Midbrain (tissue), 1 donor: ENCODE measurements at regions not wholly inside any gene's neighbourhood (a gene's known extent, or its start where the extent isn't known, plus 50 kb on each side); places are given as distances from the start of the nearest gene placed in this dataset.

Source experiments
- DNase-seq: peaks from one replicate; lab custom pipeline; 2025; lab: John Stamatoyannopoulos, UW

DNA sequence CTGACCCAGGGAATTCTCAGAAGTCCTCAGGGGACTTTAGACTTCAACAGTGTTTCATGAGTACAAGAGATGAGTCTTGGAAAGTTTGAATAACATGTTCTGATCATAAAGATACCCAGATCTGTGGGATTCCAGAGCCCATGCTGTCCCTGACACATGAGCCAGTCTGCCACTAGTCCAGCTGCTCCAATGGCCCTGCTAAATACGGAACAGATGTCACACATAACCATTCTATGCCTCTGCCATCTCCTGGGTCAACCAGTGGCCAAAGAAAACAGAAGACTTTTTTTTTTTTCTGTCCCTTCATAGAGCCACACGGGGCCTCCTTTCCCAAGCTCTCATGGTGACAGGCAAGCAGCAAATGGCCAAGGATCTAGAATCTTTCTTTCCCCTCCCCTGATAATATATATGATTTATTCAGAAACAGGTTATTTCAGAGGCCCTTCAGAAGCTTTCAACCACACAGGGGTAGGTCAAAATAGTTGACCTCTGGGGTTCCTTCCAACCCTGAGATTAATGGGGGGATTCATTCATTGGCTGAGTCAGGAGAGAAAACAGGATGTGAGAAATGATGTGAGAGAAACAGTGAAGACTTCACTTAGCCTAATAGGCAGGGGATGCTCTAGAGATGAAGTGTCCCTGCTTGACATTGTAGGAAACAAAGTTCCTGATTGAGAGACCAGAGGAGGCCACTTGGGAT, 367.7 kb downstream of the CDK5RAP2 start:
- DNase-seq, result no peak

DNA sequence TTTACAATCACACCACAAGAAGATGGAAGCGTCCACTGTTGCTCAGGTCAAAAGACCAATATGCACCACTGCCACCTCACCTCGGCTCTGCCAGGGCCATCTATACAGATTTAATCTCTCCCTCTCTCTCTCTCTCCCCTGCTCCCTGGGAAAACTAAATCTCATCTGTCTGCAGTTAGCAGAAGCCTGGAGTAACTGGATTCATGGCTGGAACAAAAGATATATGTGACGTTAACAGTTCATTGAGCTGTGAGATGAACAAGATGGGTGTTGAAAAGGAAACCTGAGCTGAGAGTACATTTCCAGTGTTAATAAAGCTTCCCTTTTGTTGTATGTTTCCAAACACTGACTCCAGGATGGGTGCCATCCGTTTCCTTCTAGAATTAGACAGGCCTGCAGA, 369.7 kb downstream of the CDK5RAP2 start:
- no peak for DNase-seq

DNA sequence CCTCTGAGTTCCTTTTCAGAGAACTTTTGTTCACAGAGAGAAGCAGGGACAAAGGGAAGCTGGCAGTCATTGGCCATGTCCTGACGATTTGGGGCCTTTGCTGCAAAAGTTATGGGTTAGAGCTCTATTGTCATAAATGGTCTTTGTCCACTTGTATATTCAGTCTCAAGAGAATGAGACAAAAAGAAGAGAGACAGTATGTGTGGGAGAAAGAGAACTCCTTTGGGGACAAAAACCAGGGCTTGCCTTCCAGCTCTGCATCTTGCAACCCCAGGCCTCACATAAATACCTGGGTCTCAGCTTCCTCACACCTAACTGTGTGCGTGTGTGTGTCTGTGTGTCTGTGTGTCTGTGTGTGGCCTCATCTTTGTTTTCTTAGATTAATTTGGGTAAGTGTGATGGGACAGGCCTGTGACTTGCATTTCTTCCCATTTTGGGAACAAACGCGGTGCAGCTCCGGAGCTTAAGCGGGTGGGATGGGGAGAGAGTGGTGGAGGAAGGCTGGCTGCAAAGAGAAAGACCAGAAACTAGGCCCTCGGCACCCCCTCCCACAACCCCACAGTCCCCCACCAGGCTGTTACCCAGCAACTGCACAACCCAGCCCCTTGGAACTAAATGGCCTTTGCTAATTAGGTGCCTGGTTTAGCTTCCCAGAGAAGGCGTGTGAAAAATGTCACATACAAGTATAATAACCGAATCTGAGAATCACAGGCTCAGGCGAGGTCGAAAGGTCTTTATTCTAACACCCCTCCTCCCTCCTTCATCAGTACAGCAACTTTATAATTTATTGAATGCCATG, 376.9 kb downstream of the CDK5RAP2 start:
- no peak for DNase-seq

DNA sequence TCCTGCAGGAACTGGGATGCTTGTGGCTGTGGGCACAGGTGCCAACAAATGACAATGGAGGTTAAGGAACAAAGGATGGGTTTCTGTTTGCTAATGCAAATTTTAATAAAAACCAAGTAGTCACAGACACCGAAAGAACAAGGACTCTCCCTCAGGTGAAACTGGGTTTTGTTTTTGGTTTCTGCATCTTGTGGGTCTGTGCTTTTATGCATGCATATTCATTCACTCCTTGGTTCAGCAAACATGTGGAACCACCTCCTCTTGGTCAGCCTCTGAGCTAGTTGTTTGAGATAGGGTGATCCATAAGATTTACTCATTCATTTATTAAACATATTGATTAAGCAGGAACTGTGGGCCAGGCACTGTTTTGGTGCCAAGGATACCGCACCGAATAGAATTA, 381.9 kb downstream of the CDK5RAP2 start:
- no peak for DNase-seq

DNA sequence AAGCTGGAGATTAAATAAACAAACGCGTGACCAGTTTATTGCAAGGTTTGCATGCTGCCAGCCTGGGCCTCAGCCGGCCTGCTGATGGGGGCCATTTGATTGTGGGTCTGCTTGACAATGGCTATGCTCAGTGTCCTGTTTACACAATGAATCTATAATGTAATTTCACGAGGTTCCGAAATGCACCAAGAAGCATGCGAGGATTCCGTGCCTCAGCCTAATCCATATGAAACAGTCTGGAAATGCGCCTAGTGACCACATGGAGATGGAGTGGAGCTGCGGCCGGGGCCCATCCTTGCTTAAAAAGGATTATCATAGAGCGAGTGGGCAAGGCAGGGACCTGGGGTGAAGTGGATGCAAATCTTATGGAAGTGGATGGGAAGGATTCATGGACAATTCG, 382.4 kb downstream of the CDK5RAP2 start:
- DNase-seq, result no peak

DNA sequence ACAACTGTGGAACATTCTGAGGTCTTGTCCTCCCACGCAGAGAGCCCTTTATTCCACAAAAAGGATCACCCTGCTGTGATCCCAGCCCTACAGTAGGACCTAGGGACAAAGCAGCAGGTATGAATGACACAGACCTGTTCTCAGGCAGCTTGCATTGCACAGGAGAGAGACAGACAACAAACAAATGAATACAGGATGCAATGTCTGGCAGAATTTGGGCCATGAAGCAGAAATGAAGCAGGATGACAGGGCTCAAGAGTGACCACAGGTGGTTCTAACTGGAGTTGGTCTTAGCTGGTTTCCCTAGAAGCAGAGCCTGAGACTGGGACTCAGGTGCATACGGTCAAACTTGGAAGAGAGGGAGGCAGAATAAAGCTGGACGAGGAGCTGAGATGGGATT, 388.8 kb downstream of the CDK5RAP2 start:
- DNase-seq, result no peak

DNA sequence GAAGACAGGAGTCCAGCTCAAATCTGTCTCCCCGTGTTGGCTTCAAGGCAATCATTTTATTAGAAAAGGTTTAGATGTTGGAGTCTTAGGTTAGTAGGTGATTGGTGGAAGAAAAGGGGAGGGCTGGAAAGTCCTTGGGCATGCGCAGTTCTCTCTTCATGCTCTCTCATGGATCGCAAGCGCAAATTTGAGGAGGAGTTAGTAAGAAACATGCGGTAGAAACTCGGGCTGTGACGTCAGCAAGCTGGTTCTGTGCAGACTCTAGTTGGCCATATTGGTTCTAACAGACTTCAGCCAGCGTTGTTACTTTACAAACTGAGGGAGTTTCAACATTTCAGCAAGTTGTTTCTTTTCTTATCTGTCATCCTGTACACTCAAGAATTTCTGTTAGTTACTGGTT, 392.2 kb downstream of the CDK5RAP2 start:
- no peak for DNase-seq

DNA sequence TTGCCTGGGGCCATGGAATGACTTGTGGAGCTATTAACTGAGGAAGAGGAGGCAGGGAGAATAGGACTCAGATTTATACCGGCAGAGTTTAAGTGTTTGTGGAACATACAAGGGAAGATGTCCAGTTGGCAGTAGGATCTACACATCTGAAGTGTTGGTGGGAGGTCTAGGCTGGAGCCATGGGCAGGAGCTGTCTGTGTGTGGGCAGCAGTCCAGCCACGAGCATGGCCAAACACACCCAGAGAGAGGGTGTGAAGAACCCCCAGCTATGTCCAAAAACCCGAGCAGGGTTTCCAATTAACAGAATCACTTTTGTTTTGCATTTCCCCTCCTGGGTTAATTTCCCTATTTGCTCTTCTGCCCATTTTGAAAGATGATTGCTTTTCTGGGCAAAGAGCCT, 393.7 kb downstream of the CDK5RAP2 start:
- no peak for DNase-seq

DNA sequence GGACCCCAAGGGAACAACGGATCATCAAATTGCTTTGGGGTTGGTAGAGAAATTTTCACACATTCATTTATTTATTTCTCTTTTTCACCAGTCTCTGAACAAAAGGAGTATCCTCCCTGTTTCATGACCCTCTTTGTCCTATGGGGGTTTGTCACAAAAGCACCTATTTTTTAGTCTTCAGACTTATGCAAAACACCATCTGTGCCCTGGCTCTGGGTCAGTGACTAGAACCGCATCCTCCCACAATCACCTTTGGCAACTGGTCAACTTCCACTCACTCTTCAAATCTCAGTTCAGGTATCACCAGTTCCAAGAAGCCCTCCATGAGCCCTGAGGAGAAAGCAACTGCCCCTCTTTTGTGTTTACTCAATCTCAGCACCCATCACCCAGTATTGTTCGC, 395.7 kb downstream of the CDK5RAP2 start:
- no peak for DNase-seq

DNA sequence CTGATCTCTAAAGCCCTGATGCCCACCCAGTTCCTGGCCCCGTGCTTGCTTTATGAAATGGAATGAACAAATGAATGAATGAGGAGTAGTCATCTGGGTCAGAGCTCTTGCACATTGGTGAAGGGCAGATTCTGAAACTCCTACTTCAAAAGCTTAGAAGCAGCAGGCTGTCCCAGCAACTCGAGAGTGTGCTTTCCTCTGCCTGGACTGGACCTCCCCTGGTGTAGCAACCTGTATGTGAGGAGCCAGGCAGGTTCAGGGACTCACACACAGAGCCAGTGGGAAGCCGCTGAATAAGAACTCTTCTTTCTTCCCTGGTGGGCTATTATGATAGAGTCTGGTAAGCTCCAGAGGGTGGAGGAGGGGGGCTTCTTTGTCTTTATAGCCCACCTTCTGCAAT, 396.4 kb downstream of the CDK5RAP2 start:
- no peak for DNase-seq

DNA sequence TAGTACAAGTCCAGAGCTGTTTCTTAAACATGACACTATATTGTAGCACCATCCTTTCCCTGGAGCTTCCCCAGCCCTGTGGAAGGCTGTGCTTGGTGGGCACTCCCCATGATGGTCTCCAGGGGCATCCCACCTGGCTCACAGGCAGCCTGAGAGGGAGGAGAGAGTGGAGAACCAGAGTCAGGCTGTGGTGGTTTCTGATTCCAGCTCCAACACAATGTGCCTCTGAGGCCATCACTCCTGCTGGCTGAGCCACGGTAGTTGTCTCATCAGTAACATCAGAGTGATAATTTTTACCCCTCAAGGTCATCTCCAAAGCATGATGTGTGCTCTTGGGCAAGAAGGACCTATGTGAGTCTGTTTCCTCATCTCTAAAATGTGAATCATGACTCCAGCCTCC, 398.0 kb downstream of the CDK5RAP2 start:
- DNase-seq, result no peak

DNA sequence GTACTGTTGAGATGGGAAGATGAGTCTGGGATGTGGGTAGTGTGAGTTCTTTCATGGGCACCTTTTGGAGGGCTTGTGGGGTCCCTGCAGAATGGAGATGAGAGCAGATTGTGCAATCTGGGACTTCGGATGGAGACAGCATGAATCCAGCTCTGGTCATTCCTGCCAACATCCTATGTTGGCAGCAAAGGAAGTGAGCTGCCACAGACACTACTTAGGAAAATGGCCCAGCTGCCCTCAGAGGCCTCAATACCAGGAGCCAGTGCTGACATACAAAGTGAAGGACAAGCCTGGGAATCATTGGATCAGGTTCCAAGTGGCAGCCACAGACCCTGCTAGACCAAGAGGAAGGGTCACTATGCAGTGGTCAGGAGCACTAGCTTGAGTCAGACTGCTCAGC, 402.8 kb downstream of the CDK5RAP2 start:
- no peak for DNase-seq

DNA sequence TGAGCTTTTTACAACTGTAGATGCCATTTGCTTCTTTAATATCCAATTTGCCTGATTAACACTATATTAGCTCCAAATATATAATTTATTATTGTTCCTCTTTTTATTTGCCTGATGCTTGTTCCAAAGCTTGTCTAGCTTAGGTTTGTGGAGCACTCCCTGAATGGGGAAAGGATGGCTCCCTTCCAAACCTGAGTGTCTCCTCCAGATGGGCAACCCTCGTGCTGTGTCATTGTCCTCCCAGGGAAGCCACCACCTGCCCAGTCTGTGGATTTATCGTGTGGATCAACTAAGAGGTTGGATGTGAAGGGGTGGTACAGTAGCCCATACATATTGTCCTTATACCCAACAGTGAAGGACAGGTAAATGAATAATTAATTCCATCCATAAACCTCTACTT, 404.9 kb downstream of the CDK5RAP2 start:
- no peak for DNase-seq

DNA sequence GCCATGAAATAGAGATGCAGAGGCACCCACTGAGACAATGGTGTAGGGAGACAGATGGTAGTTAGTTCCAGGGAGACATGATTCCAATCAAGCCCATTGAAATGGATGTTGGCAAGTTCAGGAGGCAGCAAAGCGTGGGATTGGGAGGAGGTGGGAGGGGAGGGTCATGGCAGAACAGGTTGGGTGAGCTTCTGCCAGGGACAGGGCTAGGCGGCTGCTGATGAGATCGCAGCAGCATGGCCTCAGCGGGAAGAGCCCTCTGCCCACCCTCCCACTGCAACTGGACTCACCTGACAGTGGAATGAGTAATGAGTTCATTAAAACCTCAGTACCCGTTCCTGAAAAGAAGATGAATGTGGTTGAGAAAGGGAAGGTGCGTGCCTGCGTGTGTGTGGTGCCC, 418.2 kb downstream of the CDK5RAP2 start:
- no peak for DNase-seq

DNA sequence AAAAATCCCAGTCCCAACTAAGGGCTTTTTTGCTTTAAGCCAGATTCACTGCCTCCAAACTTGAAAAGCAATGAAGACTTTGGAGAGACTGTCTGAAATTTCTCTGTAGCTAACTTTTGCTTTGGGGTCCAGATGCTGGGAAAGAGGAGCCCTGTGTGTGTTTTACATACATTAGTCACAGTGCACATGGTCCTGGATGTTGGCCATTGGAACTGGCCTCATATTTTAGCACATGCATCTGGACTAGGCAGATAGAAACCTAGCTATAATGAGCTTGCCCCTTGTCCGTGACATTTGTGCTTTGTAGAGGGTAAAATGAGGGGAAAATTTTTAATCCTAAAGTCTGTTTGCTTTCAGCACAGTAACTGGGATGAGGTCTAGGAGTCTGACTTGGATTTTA, 421.7 kb downstream of the CDK5RAP2 start:
- no peak for DNase-seq

DNA sequence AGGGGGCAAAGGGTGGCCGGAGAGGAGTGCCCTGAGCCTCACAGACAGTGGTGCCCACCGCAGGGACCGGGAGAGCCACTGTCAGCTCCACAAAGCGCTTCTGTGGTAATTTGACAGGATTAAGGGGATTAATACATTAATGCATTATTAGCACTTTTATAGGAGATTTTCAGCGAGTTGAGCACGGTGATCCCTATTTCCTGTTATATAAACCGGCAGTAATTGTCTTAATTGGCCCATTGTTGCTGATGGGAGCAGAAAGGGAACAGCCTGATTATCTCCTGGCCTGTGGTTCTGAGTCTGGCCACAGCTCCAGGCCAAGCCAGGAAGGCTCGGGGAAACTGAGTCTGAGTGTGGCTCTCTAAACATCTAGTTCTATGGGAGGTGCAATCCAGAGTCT, 423.6 kb downstream of the CDK5RAP2 start:
- DNase-seq, result no peak

DNA sequence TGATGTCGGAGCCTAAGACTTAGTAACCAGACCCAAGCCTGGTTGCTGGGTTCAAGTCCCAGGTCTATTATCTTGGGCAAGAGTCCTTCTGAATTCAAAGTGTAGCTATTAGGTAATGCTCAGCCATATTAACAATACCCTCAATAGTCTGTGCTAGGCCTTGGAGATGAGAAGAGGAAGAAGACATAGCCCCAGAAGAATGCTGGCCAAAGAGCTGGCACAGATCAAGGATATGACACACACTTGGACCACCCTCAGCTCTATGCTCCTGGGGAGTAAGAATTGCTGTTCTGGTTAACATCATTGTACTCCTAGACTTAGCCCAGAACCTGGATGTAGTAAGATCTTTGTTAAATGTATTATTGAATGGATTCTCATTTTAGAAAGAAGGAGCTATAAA, 426.7 kb downstream of the CDK5RAP2 start:
- DNase-seq, result no peak

DNA sequence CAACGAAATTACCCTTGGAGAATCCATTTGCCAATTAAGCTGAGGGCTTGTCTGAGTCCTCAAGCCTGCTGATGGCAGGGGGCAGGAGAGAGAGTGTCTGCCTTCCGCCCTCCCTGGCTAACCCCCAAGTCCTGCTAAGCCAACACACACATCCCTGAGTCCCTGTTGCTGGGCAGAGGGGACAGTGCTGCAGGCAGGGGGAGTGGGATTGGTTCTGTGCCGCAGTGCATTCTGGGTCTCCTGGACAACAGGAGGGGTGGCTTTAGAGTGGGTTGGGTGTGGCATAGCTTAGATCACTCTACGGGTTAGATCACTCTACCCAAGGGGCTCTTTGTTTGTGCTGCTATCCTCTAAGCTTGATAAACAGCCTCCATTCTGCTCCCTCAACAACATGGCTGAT, 427.7 kb downstream of the CDK5RAP2 start:
- no peak for DNase-seq

DNA sequence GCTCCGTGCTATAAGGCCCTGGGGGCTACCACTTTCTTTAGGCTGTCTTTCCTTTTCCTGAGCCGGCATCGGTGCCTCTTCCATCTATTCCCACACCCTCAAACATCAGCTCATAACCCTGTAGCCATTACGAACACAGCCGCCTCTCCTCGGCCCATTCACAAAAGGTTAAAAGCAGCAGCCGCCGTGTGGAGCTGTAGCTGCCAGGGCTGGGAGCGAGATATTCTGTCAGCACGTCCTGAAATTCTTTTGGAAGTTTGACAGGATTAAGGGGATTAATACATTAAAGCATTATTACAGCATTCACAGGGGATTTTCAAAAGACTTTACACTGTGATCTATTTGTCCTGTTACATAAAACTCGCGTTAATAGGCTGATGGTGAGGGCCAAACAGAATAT, 428.2 kb downstream of the CDK5RAP2 start:
- no peak for DNase-seq

DNA sequence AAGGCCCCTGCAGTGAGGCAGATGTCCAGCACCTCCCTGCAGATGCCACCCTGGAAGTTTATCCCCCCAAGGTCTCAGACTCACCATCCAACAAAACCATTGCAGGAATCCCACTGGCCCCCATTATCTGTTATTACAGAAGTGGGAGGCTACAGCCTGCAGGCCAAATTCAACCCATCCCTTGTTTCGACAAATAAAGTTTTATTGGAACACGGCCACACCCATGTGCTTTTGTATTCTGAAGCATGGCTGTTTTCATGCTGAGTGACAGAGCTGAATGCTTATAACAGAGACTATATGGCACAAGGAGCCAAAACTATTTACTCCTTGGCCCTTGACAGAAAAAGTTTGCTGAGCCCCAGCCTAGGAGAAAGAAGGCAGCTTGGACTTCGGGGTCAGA, 428.8 kb downstream of the CDK5RAP2 start:
- no peak for DNase-seq

DNA sequence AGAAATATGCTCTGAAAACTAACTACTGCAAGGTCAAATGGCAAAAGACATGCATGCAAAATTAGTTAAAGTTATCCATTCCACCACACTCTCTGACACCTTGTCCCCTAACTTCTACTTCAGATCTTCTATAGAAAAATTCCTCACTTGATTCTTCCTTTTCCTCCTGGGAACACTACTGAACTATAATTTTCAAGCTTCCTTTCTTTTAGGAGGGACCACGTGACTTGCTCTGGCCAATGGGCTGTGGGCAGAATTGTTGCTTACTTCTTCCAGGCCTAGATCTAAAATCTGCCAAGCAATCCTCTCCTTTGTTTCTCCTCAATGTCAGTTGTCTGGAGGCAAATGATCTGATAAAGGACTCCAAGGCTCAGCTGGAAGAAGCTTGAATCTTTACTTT, 441.0 kb downstream of the CDK5RAP2 start:
- no peak for DNase-seq

DNA sequence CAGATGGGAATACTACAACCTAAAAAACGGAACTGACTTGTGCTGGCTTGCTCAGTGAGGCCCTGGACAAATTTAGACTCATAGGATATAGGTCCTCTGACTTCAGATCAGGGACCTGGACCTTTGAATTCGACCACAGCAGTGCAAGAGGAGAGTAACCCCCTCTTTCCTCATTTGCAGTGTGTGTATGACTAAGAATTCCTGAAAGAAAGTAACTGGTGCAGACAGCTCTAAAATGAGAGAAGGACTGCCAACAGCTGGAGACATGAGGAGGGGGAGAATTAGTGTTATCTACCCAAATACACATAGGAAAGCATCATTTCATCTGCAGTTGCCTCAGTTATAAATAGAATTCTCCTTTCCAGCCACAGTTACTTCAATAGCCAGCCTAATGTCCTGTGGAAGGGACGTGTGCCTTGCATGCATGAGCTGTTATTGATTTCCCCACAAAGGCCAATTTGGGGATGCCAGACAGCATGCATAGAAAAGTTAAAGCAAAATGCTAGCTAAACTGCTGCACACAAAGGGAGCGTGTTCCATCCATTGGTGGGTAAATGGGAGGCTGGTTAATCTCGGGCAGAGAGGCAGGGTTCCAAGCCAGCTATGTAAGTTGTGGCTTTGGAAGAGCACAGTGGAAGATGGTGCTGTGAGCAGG, 442.7 kb downstream of the CDK5RAP2 start:
- no peak for DNase-seq

DNA sequence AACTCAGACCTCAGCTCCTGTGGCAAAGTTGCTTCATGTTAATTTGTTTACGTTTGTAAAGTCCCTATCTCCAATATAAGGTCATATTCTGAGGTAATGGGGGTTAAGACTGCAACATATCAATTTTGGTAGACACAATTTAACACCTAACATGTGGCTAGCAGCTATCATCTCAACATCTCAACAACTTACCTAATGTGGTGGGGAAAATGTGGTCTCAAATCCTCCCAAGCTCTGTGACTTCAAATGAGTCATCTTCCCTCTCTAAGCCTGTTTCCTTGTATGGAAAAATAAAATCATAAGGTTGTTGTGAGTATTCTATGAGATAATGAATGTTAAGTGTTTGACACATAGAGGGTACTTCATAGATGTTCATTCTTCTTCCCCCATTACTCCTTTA, 443.3 kb downstream of the CDK5RAP2 start:
- no peak for DNase-seq
